Lung (tissue), 11 donors: ENCODE measurements at regions not wholly inside any gene's neighbourhood (a gene's known extent, or its start where the extent isn't known, plus 50 kb on each side); places are given as distances from the start of the nearest gene placed in this dataset.

ENCODE experiments used
- ATAC-seq: fragments of 200-7000 bp; cut with Tn5 transposase; one replicate; pipeline ENCODE4 v1.9.1; 2020; ENCODE audit warnings: moderate number of reproducible peaks; ENCODE audit not compliant: insufficient read depth, low FRiP score
- DNase-seq, 3 donors: peaks; one replicate each; pipeline ENCODE4 v3.0.0-alpha.2; 2013 to 2017
- H3K27ac ChIP-seq, 2 donors: one replicate each; pipeline ENCODE4 v1.5.1; 2013; ENCODE audit warnings: mild to moderate bottlenecking in 2 of 2, moderate library complexity in 2 of 2, control low read depth in 1 of 2, inconsistent platforms in 1 of 2, low read depth in 1 of 2, low read length in 1 of 2
- H3K27me3 ChIP-seq, 3 donors: one replicate each; pipeline ENCODE4 v1.5.1; 2013; ENCODE audit warnings: low read length in 2 of 3; ENCODE audit not compliant: control insufficient read depth in 3 of 3, insufficient read depth in 3 of 3
- H3K36me3 ChIP-seq, 4 donors: one replicate each; pipeline ENCODE4 v1.5.1; 2013; ENCODE audit warnings: low read length in 4 of 4, mild to moderate bottlenecking in 1 of 4, moderate library complexity in 1 of 4; ENCODE audit not compliant: control insufficient read depth in 4 of 4, insufficient read depth in 4 of 4
- H3K4me1 ChIP-seq, 5 donors: one replicate each; pipeline ENCODE4 v1.5.1; 2013; ENCODE audit warnings: low read length in 5 of 5, mild to moderate bottlenecking in 2 of 5, moderate library complexity in 1 of 5; ENCODE audit not compliant: control insufficient read depth in 5 of 5, insufficient read depth in 5 of 5
- H3K4me3 ChIP-seq: one replicate; pipeline ENCODE4 v1.5.1; 2013; ENCODE audit warnings: mild to moderate bottlenecking, control low read depth, moderate library complexity
- H3K9ac ChIP-seq, 2 donors: one replicate each; pipeline ENCODE4 v1.5.1; 2013; ENCODE audit warnings: low read length in 2 of 2, control low read depth in 1 of 2; ENCODE audit not compliant: insufficient read depth in 1 of 2
- H3K9me3 ChIP-seq, 4 donors: one replicate each; pipeline ENCODE4 v1.5.1; 2013; ENCODE audit warnings: low read length in 3 of 4, mild to moderate bottlenecking in 1 of 4, moderate library complexity in 1 of 4; ENCODE audit not compliant: control insufficient read depth in 4 of 4, insufficient read depth in 3 of 4
- WGBS, 2 donors: extraction: QIAGEN DNeasy Blood & Tissue Kit; methylation state at CpG; one replicate each; pipeline ENCODE4 v1.1.7; 2013; 5-methylcytosine and 5-hydroxymethylcytosine counted together
- TF ChIP-seq, protein P1 (sequence below): IDR thresholded peaks from 2 replicates; pipeline ENCODE4 v1.5.1; 2012; ENCODE audit warnings: mild to moderate bottlenecking; ENCODE audit errors: control extremely low read depth, extremely low read depth
- donor health status: control.
- donor health status: control.
- donor health status: Bipolar disorder and iron deficiency.
- donor health status: healthy.
- donor health status: DM: yes; HTN: yes; CAD: no.

- no peak for ATAC-seq
- Histone ChIP-seq H3K27me3 (peaks cover 0 to 5% (median 3%) of the 10 kb centered on the region in 3 donors), H3K36me3 (no peaks in the 10 kb centered on the region), H3K27ac (no peak overlapping the region), H3K9ac (no peak overlapping the region), H3K4me1 (peaks cover 0 to 4% (median 0%) of the 10 kb centered on the region in 5 donors), H3K4me3 (no peak overlapping the region), H3K9me3 (peaks cover 0 to 3% (median 1%) of the 10 kb centered on the region in 4 donors)
- TF ChIP-seq, protein P1, sequence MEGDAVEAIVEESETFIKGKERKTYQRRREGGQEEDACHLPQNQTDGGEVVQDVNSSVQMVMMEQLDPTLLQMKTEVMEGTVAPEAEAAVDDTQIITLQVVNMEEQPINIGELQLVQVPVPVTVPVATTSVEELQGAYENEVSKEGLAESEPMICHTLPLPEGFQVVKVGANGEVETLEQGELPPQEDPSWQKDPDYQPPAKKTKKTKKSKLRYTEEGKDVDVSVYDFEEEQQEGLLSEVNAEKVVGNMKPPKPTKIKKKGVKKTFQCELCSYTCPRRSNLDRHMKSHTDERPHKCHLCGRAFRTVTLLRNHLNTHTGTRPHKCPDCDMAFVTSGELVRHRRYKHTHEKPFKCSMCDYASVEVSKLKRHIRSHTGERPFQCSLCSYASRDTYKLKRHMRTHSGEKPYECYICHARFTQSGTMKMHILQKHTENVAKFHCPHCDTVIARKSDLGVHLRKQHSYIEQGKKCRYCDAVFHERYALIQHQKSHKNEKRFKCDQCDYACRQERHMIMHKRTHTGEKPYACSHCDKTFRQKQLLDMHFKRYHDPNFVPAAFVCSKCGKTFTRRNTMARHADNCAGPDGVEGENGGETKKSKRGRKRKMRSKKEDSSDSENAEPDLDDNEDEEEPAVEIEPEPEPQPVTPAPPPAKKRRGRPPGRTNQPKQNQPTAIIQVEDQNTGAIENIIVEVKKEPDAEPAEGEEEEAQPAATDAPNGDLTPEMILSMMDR, result no peak
- DNase-seq, result no peak
- WGBS, 2 donors, result 60 to 71% methylated on average over 5 of the region's 5 CpGs
Measured at GRCh38 chr2:121096611-121097010, 188.4 kb downstream of the TFCP2L1 start.

DNA sequence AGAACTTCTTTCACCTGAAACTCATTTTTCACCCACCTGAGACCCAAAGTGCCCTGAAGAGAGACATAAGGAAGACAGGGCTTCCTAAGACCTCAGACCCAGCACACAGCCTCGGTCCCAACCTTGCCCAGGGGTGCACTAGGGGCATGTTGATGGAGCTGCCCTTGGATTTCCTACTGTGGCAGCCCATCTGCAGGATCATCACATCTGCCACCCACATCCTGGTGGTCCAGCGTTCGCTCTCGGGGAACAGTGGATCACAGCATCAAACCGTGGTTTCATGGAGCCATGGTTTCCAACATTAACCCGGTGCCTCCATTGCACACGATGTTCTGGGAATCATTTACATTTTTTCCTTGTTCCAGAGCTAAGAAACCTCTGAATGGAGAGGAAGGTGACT is 186.4 kb downstream of the TFCP2L1 start:
- no peak overlapping the region for H3K4me3 ChIP-seq
- peaks cover 0 to 4% (median 0%) of the 10 kb centered on the region in 5 donors for H3K4me1 ChIP-seq
- TF ChIP-seq, protein P1, result no peak
- ATAC-seq (no peak), DNase-seq (no peak)
- no peak overlapping the region for H3K9ac ChIP-seq
- no peaks in the 10 kb centered on the region for H3K36me3 ChIP-seq
- WGBS, 2 donors, result 91 to 94% methylated on average over 7 of the region's 7 CpGs
- H3K9me3 ChIP-seq, result peaks cover 0 to 2% (median 0%) of the 10 kb centered on the region in 4 donors
- H3K27me3 ChIP-seq, result peaks cover 0 to 16% (median 3%) of the 10 kb centered on the region in 3 donors
- H3K27ac ChIP-seq, result no peak overlapping the region

DNA sequence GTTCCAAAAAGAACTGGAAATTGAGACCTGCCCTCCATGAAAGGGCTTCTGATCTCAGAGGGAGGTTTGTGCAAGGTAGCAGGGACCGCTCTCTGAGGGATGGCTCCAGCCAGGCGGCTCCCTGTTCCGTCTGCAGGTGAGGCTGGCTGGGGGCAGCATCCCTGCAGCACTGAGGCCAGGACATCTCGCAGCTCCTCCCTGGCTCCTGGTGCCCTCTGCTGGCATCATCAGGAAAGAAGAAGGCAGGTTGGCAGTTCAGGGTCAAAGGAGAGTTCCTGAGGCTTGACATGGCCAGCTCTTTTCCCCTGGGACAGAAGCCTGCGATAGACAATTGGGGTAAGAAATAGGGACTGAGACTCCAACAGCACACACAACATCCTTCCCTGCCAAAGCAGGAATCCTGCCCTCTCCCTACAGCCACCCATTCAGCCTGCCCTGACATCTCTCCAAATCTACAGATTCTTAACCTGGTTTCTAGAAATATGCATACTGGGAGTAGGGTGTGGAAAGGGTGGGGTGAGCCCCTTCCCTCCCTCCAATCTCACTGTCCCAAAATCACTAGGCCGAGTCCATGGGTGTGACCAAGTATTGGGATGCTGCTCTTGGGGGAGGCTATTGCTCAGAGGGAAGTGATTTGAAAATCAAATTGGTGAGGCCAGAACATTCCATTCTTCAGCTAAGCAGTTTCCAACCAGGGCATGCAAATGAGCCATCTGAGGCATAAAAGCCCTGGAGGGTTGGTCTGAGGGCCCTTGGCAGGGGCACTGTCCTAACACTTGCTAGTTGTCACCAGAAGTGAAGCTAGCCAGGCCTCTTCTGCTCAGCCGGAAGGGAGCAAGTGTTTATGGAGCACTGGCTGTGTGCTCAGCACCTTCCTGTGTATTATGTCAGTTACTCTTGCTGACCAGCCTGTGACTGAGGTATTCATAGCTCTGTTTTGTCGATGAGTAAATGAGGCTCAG is 185.4 kb downstream of the TFCP2L1 start:
- Histone ChIP-seq H3K27ac (no peak overlapping the region), H3K9me3 (peaks cover 0 to 2% (median 0%) of the 10 kb centered on the region in 4 donors), H3K36me3 (no peaks in the 10 kb centered on the region), H3K27me3 (peaks cover 0 to 16% (median 3%) of the 10 kb centered on the region in 3 donors), H3K4me3 (no peak overlapping the region), H3K4me1 (peaks cover 0 to 4% (median 0%) of the 10 kb centered on the region in 5 donors), H3K9ac (no peak overlapping the region)
- ATAC-seq (peak; percentile 63), DNase-seq (no peak)
- TF ChIP-seq, protein P1, result no peak
- WGBS, 2 donors, result 57 to 64% methylated on average over 8 of the region's 8 CpGs
